ENCODE measurements at regions not wholly inside any gene's neighbourhood (a gene's known extent, or its start where the extent isn't known, plus 50 kb on each side); places are given as distances from the start of the nearest gene placed in this dataset.

DNA sequence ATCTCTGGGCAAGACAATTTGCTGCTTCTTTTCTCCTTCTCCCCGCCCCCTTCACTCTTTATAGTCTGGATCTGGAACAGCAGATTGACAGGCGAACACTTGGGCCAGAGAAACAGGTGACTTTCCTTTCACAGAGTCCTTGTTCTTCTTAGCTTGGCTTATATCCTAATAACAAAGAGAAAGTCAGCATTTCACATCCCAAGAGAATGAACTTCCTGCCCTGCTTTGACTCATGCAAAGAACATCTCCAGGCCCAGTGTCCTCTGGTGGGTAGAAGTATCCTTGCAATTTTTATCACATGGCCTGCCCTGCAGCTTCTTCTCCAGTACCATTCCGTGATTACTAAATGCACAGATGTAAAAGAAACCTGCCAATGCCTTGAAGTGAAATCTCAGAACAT is 764.4 kb downstream of the ADGRL2 start:
- ChIA-PET POLR2A (no interaction called here), CTCF (no interaction called here)
- Mint-ChIP-seq H3K9me3 (no peaks in the 10 kb centered on the region), H3K27ac (no peak overlapping the region), H3K36me3 (ENCODE audit: low read depth) (no peaks in the 10 kb centered on the region), H3K4me1 (ENCODE audit: low read depth) (no peaks in the 10 kb centered on the region), H3K4me3 (no peak overlapping the region), H3K27me3 (no peaks in the 10 kb centered on the region)
- Histone ChIP-seq H3K27ac (ENCODE audit: low read depth in 1 of 2, low read length in 2 of 2) (no peak overlapping the region), H3K9me3 (ENCODE audit: control insufficient read depth in 1 of 2, insufficient read depth in 1 of 2, low read length in 2 of 2) (no peaks in the 10 kb centered on the region), H3K36me3 (ENCODE audit: insufficient read depth, low read length) (no peaks in the 10 kb centered on the region), H3K27me3 (ENCODE audit: control insufficient read depth in 1 of 2, insufficient read depth in 2 of 2, low read length in 2 of 2) (no peaks in the 10 kb centered on the region), H3K4me3 (ENCODE audit: low read length) (no peak overlapping the region), H3K4me1 (ENCODE audit: insufficient read depth, low read length) (no peaks in the 10 kb centered on the region)
- intact Hi-C loops (cut with DNase I, micrococcal nuclease): no loop called here
- ATAC-seq (ENCODE audit: poor library complexity) (no peak), DNase-seq (no peak)
- TF ChIP-seq, protein P1, sequence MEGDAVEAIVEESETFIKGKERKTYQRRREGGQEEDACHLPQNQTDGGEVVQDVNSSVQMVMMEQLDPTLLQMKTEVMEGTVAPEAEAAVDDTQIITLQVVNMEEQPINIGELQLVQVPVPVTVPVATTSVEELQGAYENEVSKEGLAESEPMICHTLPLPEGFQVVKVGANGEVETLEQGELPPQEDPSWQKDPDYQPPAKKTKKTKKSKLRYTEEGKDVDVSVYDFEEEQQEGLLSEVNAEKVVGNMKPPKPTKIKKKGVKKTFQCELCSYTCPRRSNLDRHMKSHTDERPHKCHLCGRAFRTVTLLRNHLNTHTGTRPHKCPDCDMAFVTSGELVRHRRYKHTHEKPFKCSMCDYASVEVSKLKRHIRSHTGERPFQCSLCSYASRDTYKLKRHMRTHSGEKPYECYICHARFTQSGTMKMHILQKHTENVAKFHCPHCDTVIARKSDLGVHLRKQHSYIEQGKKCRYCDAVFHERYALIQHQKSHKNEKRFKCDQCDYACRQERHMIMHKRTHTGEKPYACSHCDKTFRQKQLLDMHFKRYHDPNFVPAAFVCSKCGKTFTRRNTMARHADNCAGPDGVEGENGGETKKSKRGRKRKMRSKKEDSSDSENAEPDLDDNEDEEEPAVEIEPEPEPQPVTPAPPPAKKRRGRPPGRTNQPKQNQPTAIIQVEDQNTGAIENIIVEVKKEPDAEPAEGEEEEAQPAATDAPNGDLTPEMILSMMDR (IDR thresholded peaks at IDR 0.05): no peak

DNA sequence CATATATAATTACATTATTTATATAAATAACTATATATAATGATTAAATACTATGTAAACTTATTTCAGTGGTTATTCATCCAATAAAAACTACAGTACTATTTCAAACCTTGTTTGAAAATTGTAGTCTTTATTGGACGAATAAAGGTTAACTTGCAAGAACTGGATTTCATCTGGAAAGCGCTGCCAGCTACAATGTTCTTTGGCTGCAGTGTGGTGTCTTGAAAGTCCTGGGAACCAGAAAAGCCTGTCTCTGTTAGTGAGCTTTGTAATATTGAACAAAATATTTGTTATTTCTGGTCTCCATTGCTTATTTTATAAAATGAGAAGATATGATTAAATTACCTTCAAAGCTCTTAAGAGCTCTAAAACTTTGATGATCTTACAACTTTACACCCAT is 763.6 kb downstream of the ADGRL2 start:
- Mint-ChIP-seq H3K36me3 (ENCODE audit: low read depth) (no peaks in the 10 kb centered on the region), H3K4me3 (no peak overlapping the region), H3K27ac (no peak overlapping the region), H3K27me3 (no peaks in the 10 kb centered on the region), H3K4me1 (ENCODE audit: low read depth) (no peaks in the 10 kb centered on the region), H3K9me3 (no peaks in the 10 kb centered on the region)
- POLR2A ChIA-PET: no interaction called here
- CTCF ChIA-PET: no interaction called here
- Histone ChIP-seq H3K36me3 (ENCODE audit: insufficient read depth, low read length) (no peaks in the 10 kb centered on the region), H3K27ac (ENCODE audit: low read depth in 1 of 2, low read length in 2 of 2) (no peak overlapping the region), H3K4me1 (ENCODE audit: insufficient read depth, low read length) (no peaks in the 10 kb centered on the region), H3K9me3 (ENCODE audit: control insufficient read depth in 1 of 2, insufficient read depth in 1 of 2, low read length in 2 of 2) (no peaks in the 10 kb centered on the region), H3K4me3 (ENCODE audit: low read length) (no peak overlapping the region), H3K27me3 (ENCODE audit: control insufficient read depth in 1 of 2, insufficient read depth in 2 of 2, low read length in 2 of 2) (no peaks in the 10 kb centered on the region)
- ATAC-seq (ENCODE audit: poor library complexity): no peak
- TF ChIP-seq, protein P1 (IDR thresholded peaks at IDR 0.05): no peak
- no peak for DNase-seq
- intact Hi-C loops (cut with DNase I, micrococcal nuclease): no loop called here

DNA sequence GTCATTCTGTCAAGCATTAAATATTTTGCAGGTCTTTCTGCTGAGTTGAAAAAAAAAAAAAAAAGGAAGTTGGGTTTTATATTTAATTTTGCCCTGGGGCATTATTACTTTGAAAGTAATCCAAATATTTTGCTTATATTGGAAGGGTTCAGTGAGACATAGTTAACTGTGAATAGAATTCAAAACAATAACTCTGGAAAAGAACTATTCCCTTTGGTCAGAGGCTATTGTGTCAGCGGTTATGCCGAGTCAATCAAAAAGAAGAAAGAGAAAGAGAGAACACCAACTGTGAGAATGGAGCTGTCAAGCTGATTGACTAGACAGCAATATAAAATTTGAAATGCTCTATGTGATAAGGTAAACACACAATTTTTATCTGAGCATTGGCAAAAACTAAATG is 761.7 kb downstream of the ADGRL2 start:
- DNase-seq: no peak
- Mint-ChIP-seq H3K27ac (no peak overlapping the region), H3K27me3 (no peaks in the 10 kb centered on the region), H3K9me3 (no peaks in the 10 kb centered on the region), H3K4me1 (ENCODE audit: low read depth) (no peaks in the 10 kb centered on the region), H3K36me3 (ENCODE audit: low read depth) (no peaks in the 10 kb centered on the region), H3K4me3 (no peak overlapping the region)
- intact Hi-C loops (cut with DNase I, micrococcal nuclease): no loop called here
- TF ChIP-seq, protein P1 (IDR thresholded peaks at IDR 0.05): no peak
- no peak overlapping the region for H3K27ac ChIP-seq (ENCODE audit: low read depth in 1 of 2, low read length in 2 of 2)
- H3K9me3 ChIP-seq (ENCODE audit: control insufficient read depth in 1 of 2, insufficient read depth in 1 of 2, low read length in 2 of 2): peaks cover 0 to under 1% of the 10 kb centered on the region in 2 experiments
- no peaks in the 10 kb centered on the region for H3K27me3 ChIP-seq (ENCODE audit: control insufficient read depth in 1 of 2, insufficient read depth in 2 of 2, low read length in 2 of 2)
- ATAC-seq (ENCODE audit: poor library complexity): no peak
- no peaks in the 10 kb centered on the region for H3K36me3 ChIP-seq (ENCODE audit: insufficient read depth, low read length)
- ChIA-PET CTCF (no interaction called here), POLR2A (no interaction called here)
- no peaks in the 10 kb centered on the region for H3K4me1 ChIP-seq (ENCODE audit: insufficient read depth, low read length)
- no peak overlapping the region for H3K4me3 ChIP-seq (ENCODE audit: low read length)
